Lower leg skin (tissue), 3 donors: ENCODE measurements at regions not wholly inside any gene's neighbourhood (a gene's known extent, or its start where the extent isn't known, plus 50 kb on each side); places are given as distances from the start of the nearest gene placed in this dataset.

ENCODE experiments used
- POLR2A ChIP-seq, 2 donors: fragments of 450-650 bp; IDR thresholded peaks; one replicate each; pipeline ENCODE4 v1.6.1; 2016 to 2017; ENCODE audit warnings: antibody characterized with exemption in 2 of 2, mild to moderate bottlenecking in 1 of 2, moderate library complexity in 1 of 2
- TF ChIP-seq, protein P1 (sequence below), 3 donors: fragments of 450-650 bp; IDR thresholded peaks; one replicate each; pipeline ENCODE4 v1.5.1; 2016; ENCODE audit warnings: antibody characterized with exemption in 3 of 3, mild to moderate bottlenecking in 3 of 3, moderate library complexity in 2 of 3

DNA sequence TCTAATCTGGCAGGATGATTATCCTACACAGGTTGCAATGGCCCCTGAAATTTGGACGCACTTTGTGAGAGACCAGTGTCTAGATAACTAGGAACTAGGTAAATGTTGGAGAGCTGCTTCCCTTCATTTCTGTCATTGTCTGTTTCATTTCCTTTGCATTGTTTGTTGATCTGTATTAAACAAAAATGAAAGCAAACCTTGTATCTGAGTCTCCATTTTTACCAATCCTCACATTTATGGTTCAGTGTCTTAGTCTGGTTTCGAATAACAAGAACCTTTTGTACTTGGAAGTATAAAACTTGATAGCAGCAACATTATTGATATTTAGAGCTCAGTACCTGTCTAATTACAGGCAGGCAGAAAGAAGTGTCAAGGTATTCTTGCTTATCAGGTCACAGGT is 105.5 kb downstream of the MRPS30 start:
- no peak for TF ChIP-seq POLR2A (IDR thresholded peaks at IDR 0.05)
- TF ChIP-seq, protein P1, sequence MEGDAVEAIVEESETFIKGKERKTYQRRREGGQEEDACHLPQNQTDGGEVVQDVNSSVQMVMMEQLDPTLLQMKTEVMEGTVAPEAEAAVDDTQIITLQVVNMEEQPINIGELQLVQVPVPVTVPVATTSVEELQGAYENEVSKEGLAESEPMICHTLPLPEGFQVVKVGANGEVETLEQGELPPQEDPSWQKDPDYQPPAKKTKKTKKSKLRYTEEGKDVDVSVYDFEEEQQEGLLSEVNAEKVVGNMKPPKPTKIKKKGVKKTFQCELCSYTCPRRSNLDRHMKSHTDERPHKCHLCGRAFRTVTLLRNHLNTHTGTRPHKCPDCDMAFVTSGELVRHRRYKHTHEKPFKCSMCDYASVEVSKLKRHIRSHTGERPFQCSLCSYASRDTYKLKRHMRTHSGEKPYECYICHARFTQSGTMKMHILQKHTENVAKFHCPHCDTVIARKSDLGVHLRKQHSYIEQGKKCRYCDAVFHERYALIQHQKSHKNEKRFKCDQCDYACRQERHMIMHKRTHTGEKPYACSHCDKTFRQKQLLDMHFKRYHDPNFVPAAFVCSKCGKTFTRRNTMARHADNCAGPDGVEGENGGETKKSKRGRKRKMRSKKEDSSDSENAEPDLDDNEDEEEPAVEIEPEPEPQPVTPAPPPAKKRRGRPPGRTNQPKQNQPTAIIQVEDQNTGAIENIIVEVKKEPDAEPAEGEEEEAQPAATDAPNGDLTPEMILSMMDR (IDR thresholded peaks at IDR 0.05) = no peak
